CD14-positive monocyte (primary cell): ENCODE measurements at regions not wholly inside any gene's neighbourhood (a gene's known extent, or its start where the extent isn't known, plus 50 kb on each side); places are given as distances from the start of the nearest gene placed in this dataset.

Experiments
- DNase-seq, 3 donors: peaks; one replicate each; pipeline ENCODE4 v3.0.0-alpha.2; 2011 to 2022
- H2AFZ ChIP-seq: 2 replicates; pipeline ENCODE4 v1.6.0; 2012; ENCODE audit warnings: mild to moderate bottlenecking, low read depth, low read length, inconsistent platforms; ENCODE audit not compliant: insufficient read depth, poor library complexity, severe bottlenecking
- H3K27ac ChIP-seq, 2 donors: 1 replicate in 1 of 2; 2 replicates in 1 of 2; pipeline ENCODE4 v1.5.1; 2012 to 2013; ENCODE audit warnings: low read length in 2 of 2, control low read depth in 1 of 2, inconsistent platforms in 1 of 2, low read depth in 1 of 2, mild to moderate bottlenecking in 1 of 2
- H3K27me3 ChIP-seq, 2 donors: one replicate each; pipeline versions ENCODE4 v1.6.0 to v1.6.1; 2011 to 2013; ENCODE audit warnings: low read length in 2 of 2; ENCODE audit not compliant: control insufficient read depth in 2 of 2, insufficient read depth in 2 of 2
- H3K36me3 ChIP-seq, 2 donors: replicated peaks in 1 of 2; 1 replicate in 1 of 2; 2 replicates in 1 of 2; pipeline versions ENCODE4 v1.5.1 to v1.6.1; 2012 to 2013; ENCODE audit warnings: low read length in 2 of 2, control low read depth in 1 of 2, inconsistent platforms in 1 of 2, mild to moderate bottlenecking in 1 of 2; ENCODE audit not compliant: insufficient read depth in 2 of 2, control insufficient read depth in 1 of 2
- H3K4me1 ChIP-seq, 2 donors: 1 replicate in 1 of 2; 2 replicates in 1 of 2; pipeline versions ENCODE4 v1.5.1 to v1.6.1; 2012 to 2013; ENCODE audit warnings: low read length in 2 of 2, control low read depth in 1 of 2, inconsistent platforms in 1 of 2, mild to moderate bottlenecking in 1 of 2, moderate library complexity in 1 of 2; ENCODE audit not compliant: insufficient read depth in 2 of 2, control insufficient read depth in 1 of 2
- H3K4me2 ChIP-seq: replicated peaks from 2 replicates; pipeline ENCODE3; 2012; ENCODE audit warnings: low read length, moderate library complexity, mild to moderate bottlenecking; ENCODE audit not compliant: poor library complexity, severe bottlenecking; ENCODE audit errors: extremely low read depth
- H3K4me3 ChIP-seq, 3 experiments: fragments of 200-600 bp in 1 of 3; sonication (generic) in 1 of 3; replicated peaks in 1 of 3; 1 replicate in 2 of 3; 2 replicates in 1 of 3; pipeline ENCODE4 v1.5.1; 2011 to 2013; ENCODE audit warnings: low read length in 3 of 3, mild to moderate bottlenecking in 3 of 3, control low read depth in 2 of 3, low read depth in 2 of 3, inconsistent platforms in 1 of 3, moderate library complexity in 1 of 3
- H3K79me2 ChIP-seq: 2 replicates; pipeline ENCODE4 v1.6.0; 2012; ENCODE audit warnings: mild to moderate bottlenecking, control low read depth, inconsistent platforms, low read length, moderate library complexity; ENCODE audit not compliant: insufficient read depth
- H3K9ac ChIP-seq: 2 replicates; pipeline ENCODE4 v1.6.0; 2017; ENCODE audit warnings: low read length, mild to moderate bottlenecking; ENCODE audit not compliant: insufficient read depth, poor library complexity, severe bottlenecking
- H3K9me3 ChIP-seq, 2 donors: replicated peaks in 1 of 2; 1 replicate in 1 of 2; 2 replicates in 1 of 2; pipeline versions ENCODE4 v1.5.1 to v1.6.1; 2012 to 2013; ENCODE audit warnings: low read length in 2 of 2, control low read depth in 1 of 2; ENCODE audit not compliant: control insufficient read depth in 1 of 2, insufficient read depth in 1 of 2
- H4K20me1 ChIP-seq: 2 replicates; pipeline ENCODE4 v1.6.0; 2012; ENCODE audit warnings: mild to moderate bottlenecking, low read length, control low read depth, moderate library complexity; ENCODE audit not compliant: insufficient read depth
- H3K27ac Mint-ChIP-seq, 7 donors: one replicate each; pipeline ENCODE4 v1.8.0; 2020; ENCODE audit warnings: mild to moderate bottlenecking in 7 of 7, mixed read lengths in 7 of 7, moderate library complexity in 6 of 7, inconsistent platforms in 2 of 7
- H3K27me3 Mint-ChIP-seq, 3 donors: one replicate each; pipeline ENCODE4 v1.8.0; 2021 to 2022; ENCODE audit warnings: low read depth in 3 of 3, mild to moderate bottlenecking in 3 of 3, mixed read lengths in 3 of 3, moderate library complexity in 3 of 3, inconsistent platforms in 1 of 3
- H3K36me3 Mint-ChIP-seq, 2 donors: one replicate each; pipeline ENCODE4 v1.8.0; 2020; ENCODE audit warnings: mixed read lengths in 2 of 2, inconsistent platforms in 1 of 2, mild to moderate bottlenecking in 1 of 2
- H3K4me1 Mint-ChIP-seq: one replicate; pipeline ENCODE4 v1.8.0; 2020; ENCODE audit warnings: mild to moderate bottlenecking, mixed read lengths
- H3K4me3 Mint-ChIP-seq, 2 donors: one replicate each; pipeline ENCODE4 v1.8.0; 2020; ENCODE audit warnings: mild to moderate bottlenecking in 2 of 2, mixed read lengths in 2 of 2, moderate library complexity in 1 of 2
- H3K9me3 Mint-ChIP-seq, 7 donors: one replicate each; pipeline ENCODE4 v1.8.0; 2020 to 2022; ENCODE audit warnings: mixed read lengths in 7 of 7, mild to moderate bottlenecking in 6 of 7, moderate library complexity in 6 of 7, inconsistent platforms in 2 of 7
- WGBS: methylation state at CpG from one replicate; pipeline ENCODE4 v1.1.5; 2013; ENCODE audit warnings: missing lambda C conversion rate; ENCODE audit not compliant: insufficient coverage; 5-methylcytosine and 5-hydroxymethylcytosine counted together
- intact Hi-C, 2 donors: fragments of 100-400 bp; cut with micrococcal nuclease; formaldehyde crosslinking; loops; one replicate each; pipeline versions ENCODE4 v1.15.0 to v1.15.1; 2023
- TF ChIP-seq, protein P1 (sequence below): fragments of 200-600 bp; IDR thresholded peaks from one replicate; pipeline ENCODE4 v1.8.0; 2022; ENCODE audit warnings: antibody characterized with exemption, mild to moderate bottlenecking

DNA sequence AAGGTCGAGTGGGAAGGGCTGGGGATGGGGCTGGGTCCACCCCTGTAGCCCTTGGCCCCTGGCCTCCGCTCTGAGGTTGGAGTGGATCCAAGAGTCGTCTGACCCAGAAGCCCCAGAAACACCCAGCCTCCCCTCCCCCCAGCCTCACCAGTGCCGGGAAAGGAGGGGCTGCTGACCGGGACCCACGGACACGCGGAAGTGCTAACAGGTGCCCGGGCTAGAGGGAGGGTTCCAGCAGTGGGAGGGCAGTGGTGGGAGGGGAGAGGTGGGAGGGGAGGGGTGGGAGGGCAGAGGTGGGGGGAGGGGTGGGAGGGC is 131.8 kb upstream of the NKX1-1 start:
- intact Hi-C loops = no loop called here
- H3K9ac ChIP-seq = no peak overlapping the region
- no peaks in the 10 kb centered on the region for H3K4me1 ChIP-seq
- TF ChIP-seq, protein P1, sequence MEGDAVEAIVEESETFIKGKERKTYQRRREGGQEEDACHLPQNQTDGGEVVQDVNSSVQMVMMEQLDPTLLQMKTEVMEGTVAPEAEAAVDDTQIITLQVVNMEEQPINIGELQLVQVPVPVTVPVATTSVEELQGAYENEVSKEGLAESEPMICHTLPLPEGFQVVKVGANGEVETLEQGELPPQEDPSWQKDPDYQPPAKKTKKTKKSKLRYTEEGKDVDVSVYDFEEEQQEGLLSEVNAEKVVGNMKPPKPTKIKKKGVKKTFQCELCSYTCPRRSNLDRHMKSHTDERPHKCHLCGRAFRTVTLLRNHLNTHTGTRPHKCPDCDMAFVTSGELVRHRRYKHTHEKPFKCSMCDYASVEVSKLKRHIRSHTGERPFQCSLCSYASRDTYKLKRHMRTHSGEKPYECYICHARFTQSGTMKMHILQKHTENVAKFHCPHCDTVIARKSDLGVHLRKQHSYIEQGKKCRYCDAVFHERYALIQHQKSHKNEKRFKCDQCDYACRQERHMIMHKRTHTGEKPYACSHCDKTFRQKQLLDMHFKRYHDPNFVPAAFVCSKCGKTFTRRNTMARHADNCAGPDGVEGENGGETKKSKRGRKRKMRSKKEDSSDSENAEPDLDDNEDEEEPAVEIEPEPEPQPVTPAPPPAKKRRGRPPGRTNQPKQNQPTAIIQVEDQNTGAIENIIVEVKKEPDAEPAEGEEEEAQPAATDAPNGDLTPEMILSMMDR = no peak
- no peak overlapping the region for H3K4me3 ChIP-seq
- H3K27me3 Mint-ChIP-seq = peaks cover 9 to 19% (median 17%) of the 10 kb centered on the region in 3 donors
- H3K27me3 ChIP-seq = no peaks in the 10 kb centered on the region
- no peak overlapping the region for H3K4me2 ChIP-seq
- no peak overlapping the region for H3K27ac ChIP-seq
- no peaks in the 10 kb centered on the region for H4K20me1 ChIP-seq
- no peaks in the 10 kb centered on the region for H3K9me3 ChIP-seq
- H3K79me2 ChIP-seq = no peaks in the 10 kb centered on the region
- no peak overlapping the region for H3K4me3 Mint-ChIP-seq
- no CpG with 5 or more reads among the region's 9 CpGs for WGBS
- no peak overlapping the region for H2AFZ ChIP-seq
- peaks cover 0 to 2% (median 0%) of the 10 kb centered on the region in 7 donors for H3K9me3 Mint-ChIP-seq
- DNase-seq = no peak
- H3K36me3 ChIP-seq = no peaks in the 10 kb centered on the region
- H3K36me3 Mint-ChIP-seq = no peaks in the 10 kb centered on the region
- no peaks in the 10 kb centered on the region for H3K4me1 Mint-ChIP-seq
- H3K27ac Mint-ChIP-seq = no peak overlapping the region

DNA sequence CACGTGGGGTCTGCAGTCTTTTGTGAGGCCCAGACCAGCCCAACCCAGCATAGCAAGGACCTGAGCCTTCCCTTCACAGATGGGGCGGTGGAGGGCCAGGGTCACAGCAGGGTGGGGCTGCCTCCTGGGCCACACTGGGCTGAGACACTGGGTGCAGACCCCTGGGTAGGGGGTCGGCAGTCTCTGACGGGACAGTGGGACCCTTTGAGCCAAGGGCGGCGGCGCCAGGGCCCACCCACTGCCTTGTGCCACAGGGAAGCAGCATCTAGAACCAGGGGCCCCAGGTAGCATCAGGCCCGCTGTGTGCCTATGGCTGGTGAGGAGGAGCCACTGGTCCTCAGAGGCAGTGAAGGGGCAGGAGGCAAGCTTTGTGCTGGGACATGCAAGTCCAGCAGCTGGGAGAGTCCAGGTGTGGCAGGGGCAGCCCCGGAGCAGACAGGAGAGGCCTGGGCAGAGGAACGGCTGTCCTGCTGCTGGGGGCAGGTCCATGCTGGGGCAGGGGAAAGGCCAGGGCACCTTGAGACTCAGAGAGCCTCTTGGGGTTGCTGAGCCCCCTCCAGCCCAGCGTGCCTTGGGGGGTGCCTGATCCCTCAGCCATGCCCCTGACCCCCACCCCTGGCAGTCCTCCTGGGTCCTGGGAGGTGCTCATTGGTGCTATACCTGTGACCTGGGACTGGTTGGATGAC is 131.3 kb upstream of the NKX1-1 start:
- Histone ChIP-seq H3K27ac (no peak overlapping the region), H3K36me3 (no peaks in the 10 kb centered on the region), H2AFZ (no peak overlapping the region), H3K4me2 (no peak overlapping the region), H4K20me1 (no peaks in the 10 kb centered on the region), H3K27me3 (no peaks in the 10 kb centered on the region), H3K79me2 (no peaks in the 10 kb centered on the region), H3K9me3 (no peaks in the 10 kb centered on the region), H3K9ac (no peak overlapping the region), H3K4me3 (no peak overlapping the region), H3K4me1 (no peaks in the 10 kb centered on the region)
- TF ChIP-seq, protein P1 = no peak
- intact Hi-C loops = no loop called here
- Mint-ChIP-seq H3K36me3 (no peaks in the 10 kb centered on the region), H3K4me3 (no peak overlapping the region), H3K27me3 (peaks cover 9 to 21% (median 17%) of the 10 kb centered on the region in 3 donors), H3K4me1 (no peaks in the 10 kb centered on the region), H3K27ac (no peak overlapping the region), H3K9me3 (peaks cover 0 to 2% (median 0%) of the 10 kb centered on the region in 7 donors)
- no peak for DNase-seq
- WGBS = 93% methylated on average over 11 of the region's 11 CpGs
